GM18505 (cell line): ENCODE measurements at regions not wholly inside any gene's neighbourhood (a gene's known extent, or its start where the extent isn't known, plus 50 kb on each side); places are given as distances from the start of the nearest gene placed in this dataset.

Experiments used
- ATAC-seq: cut with Tn5 transposase; IDR thresholded peaks from one replicate; pipeline ENCODE4 v1.9.1; 2021; ENCODE audit not compliant: unreplicated experiment
- POLR2A ChIP-seq: IDR thresholded peaks from 4 replicates; pipeline ENCODE4 v1.6.1; 2011; ENCODE audit warnings: borderline replicate concordance; ENCODE audit not compliant: insufficient read depth, insufficient read length; ENCODE audit errors: extremely low read depth

- ATAC-seq, result no peak
Measured at GRCh38 chr22:48748113-48748859, 1079.4 kb downstream of the BRD1 start.

GRCh38 chr22:48746789-48747425 lies 1080.8 kb downstream of the BRD1 start:
- no peak for TF ChIP-seq POLR2A
- no peak for ATAC-seq

More at GRCh38 chr22:48748113-48748859, 1079.4 kb downstream of the BRD1 start:
- no peak for TF ChIP-seq POLR2A

GRCh38 chr22:48745842-48746788 lies 1081.6 kb downstream of the BRD1 start:
- no peak for TF ChIP-seq POLR2A
- no peak for ATAC-seq

GRCh38 chr22:48744967-48745841 lies 1082.5 kb downstream of the BRD1 start:
- no peak for TF ChIP-seq POLR2A
- ATAC-seq, result no peak

- ATAC-seq, result no peak
- TF ChIP-seq POLR2A, result no peak
Measured at GRCh38 chr22:48744283-48744641, 1083.4 kb downstream of the BRD1 start.

GRCh38 chr22:48743601-48744282 lies 1083.9 kb downstream of the BRD1 start:
- no peak for ATAC-seq
- no peak for TF ChIP-seq POLR2A

- TF ChIP-seq POLR2A, result no peak
- no peak for ATAC-seq
Measured at GRCh38 chr22:48742556-48743343, 1084.9 kb downstream of the BRD1 start.

- no peak for TF ChIP-seq POLR2A
- no peak for ATAC-seq
Measured at GRCh38 chr22:48742191-48742555, 1085.5 kb downstream of the BRD1 start.

- ATAC-seq, result no peak
- TF ChIP-seq POLR2A, result no peak
Measured at GRCh38 chr22:48741540-48741939, 1086.1 kb downstream of the BRD1 start.

- no peak for ATAC-seq
Measured at GRCh38 chr22:48740731-48741405, 1086.8 kb downstream of the BRD1 start.

More at GRCh38 chr22:48740731-48741405, 1086.8 kb downstream of the BRD1 start:
- TF ChIP-seq POLR2A, result no peak
